ENCODE measurements at regions not wholly inside any gene's neighbourhood (a gene's known extent, or its start where the extent isn't known, plus 50 kb on each side); places are given as distances from the start of the nearest gene placed in this dataset.

DNA sequence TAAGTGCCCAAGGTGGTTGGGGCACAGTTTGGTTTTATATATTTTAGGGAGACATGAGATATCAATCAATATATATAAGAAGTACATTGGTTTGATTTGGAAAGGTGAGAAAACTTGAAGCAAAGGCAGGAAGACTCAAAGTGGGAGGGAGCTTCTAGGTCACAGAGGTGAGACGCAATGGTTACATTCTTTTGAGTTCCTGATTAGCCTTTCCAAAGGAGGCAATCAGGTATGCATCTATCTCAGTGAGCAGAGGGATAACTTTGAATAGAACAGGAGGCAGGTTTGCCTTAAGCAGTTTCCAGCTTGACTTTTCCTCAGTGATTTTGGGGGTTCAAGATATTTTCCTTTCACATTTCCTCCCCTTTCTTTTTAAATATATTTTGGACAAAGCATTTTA, 58.0 kb upstream of the SLC35F1 start:
- DNase-seq, result no peak
- H3K4me2 ChIP-seq (ENCODE audit: insufficient read depth, insufficient read length, low read length), result no peak overlapping the region
- no peak overlapping the region for H2BK20ac ChIP-seq (ENCODE audit: low read depth, low read length, poor library complexity, severe bottlenecking)

More for the DNA sequence above, 58.0 kb upstream of the SLC35F1 start:
- H3K9me3 Mint-ChIP-seq, result peaks cover 30 to 33% of the 10 kb centered on the region in 2 experiments
- H3K4me1 Mint-ChIP-seq, result peaks cover 10 to 15% of the 10 kb centered on the region in 2 experiments
- Histone ChIP-seq H3T11ph (ENCODE audit: low read length) (no peak overlapping the region), H4K5ac (ENCODE audit: insufficient read length, low read depth, low read length) (no peak overlapping the region), H3K23ac (ENCODE audit: insufficient read length, low read depth, low read length) (no peak overlapping the region), H2AK5ac (ENCODE audit: insufficient read length, low read length) (no peak overlapping the region), H2BK120ac (ENCODE audit: low read depth, low read length, poor library complexity, severe bottlenecking) (no peak overlapping the region), H3K14ac (ENCODE audit: insufficient read depth, low read length) (no peak overlapping the region), H3K79me2 (ENCODE audit: insufficient read depth, low read length) (no peaks in the 10 kb centered on the region), H3K27ac (ENCODE audit: insufficient read length, low read depth, low read length) (no peak overlapping the region), H2BK12ac (ENCODE audit: insufficient read length, low read depth, low read length) (no peak overlapping the region), H4K8ac (replicated peaks; ENCODE audit: insufficient read length, low read depth, low read length) (no peak overlapping the region), H2BK15ac (ENCODE audit: low read depth, low read length) (no peak overlapping the region), H3K9ac (ENCODE audit: extremely low read depth, insufficient read length, low read length) (no peak overlapping the region), H2BK5ac (ENCODE audit: insufficient read length, low read length) (no peak overlapping the region), H3K4ac (ENCODE audit: low read depth, low read length) (no peak overlapping the region), H3K56ac (ENCODE audit: insufficient read length, low read depth, low read length) (no peak overlapping the region), H3K79me1 (ENCODE audit: insufficient read depth, low read depth, low read length, poor library complexity, severe bottlenecking) (no peaks in the 10 kb centered on the region), H3K18ac (ENCODE audit: insufficient read length, low read depth, low read length) (no peak overlapping the region), H3K27me3 (ENCODE audit: insufficient read depth, low read length) (no peaks in the 10 kb centered on the region), H4K20me1 (ENCODE audit: control insufficient read depth, insufficient read depth, insufficient read length) (no peaks in the 10 kb centered on the region), H4K91ac (ENCODE audit: insufficient read length, low read depth, low read length) (no peak overlapping the region), H2AFZ (ENCODE audit: low read length) (no peak overlapping the region), H3K23me2 (ENCODE audit: insufficient read length, low read depth, low read length, poor library complexity, severe bottlenecking) (no peaks in the 10 kb centered on the region), H3K4me1 (ENCODE audit: insufficient read depth, low read length) (no peaks in the 10 kb centered on the region), H3K9me3 (ENCODE audit: control insufficient read depth, low read depth, low read length) (no peaks in the 10 kb centered on the region)
- peaks cover 0 to 23% (median 5%) of the 10 kb centered on the region in 3 experiments; a peak in 5 of 7 replicates for H3K36me3 Mint-ChIP-seq (ENCODE audit: insufficient read depth in 1 of 3, low read depth in 3 of 3)
- WGBS (ENCODE audit: extremely low coverage, insufficient read length, low lambda C conversion rate), result no CpG with 5 or more reads among the region's 1 CpG
- no peak overlapping the region for H3K27ac Mint-ChIP-seq
- H3K4me3 Mint-ChIP-seq, result no peak overlapping the region
- TF ChIP-seq, protein P1, sequence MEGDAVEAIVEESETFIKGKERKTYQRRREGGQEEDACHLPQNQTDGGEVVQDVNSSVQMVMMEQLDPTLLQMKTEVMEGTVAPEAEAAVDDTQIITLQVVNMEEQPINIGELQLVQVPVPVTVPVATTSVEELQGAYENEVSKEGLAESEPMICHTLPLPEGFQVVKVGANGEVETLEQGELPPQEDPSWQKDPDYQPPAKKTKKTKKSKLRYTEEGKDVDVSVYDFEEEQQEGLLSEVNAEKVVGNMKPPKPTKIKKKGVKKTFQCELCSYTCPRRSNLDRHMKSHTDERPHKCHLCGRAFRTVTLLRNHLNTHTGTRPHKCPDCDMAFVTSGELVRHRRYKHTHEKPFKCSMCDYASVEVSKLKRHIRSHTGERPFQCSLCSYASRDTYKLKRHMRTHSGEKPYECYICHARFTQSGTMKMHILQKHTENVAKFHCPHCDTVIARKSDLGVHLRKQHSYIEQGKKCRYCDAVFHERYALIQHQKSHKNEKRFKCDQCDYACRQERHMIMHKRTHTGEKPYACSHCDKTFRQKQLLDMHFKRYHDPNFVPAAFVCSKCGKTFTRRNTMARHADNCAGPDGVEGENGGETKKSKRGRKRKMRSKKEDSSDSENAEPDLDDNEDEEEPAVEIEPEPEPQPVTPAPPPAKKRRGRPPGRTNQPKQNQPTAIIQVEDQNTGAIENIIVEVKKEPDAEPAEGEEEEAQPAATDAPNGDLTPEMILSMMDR (conservative IDR thresholded peaks at IDR 0.05), result no peak
- peaks cover 6% of the 10 kb centered on the region for H3K27me3 Mint-ChIP-seq (ENCODE audit: low read depth)

Measured in H9 (cell line).